GM19372 (cell line): ENCODE measurements at regions not wholly inside any gene's neighbourhood (a gene's known extent, or its start where the extent isn't known, plus 50 kb on each side); places are given as distances from the start of the nearest gene placed in this dataset.
"Not testable (repeated sequence)": the region's sequence is repeated elsewhere in the genome, so short reads cannot be mapped to it uniquely, and the experiment has no call there.

Experiments
- ATAC-seq: cut with Tn5 transposase; IDR thresholded peaks from one replicate; pipeline ENCODE4 v1.9.1; 2021; ENCODE audit warnings: mild to moderate bottlenecking, low read depth, moderate library complexity; ENCODE audit not compliant: unreplicated experiment

- no peak for ATAC-seq
Measured at GRCh38 chr5:120910629-120911028, 446.5 kb downstream of the PRR16 start.

- ATAC-seq, result no peak
Measured at GRCh38 chr5:120913396-120913795, 449.3 kb downstream of the PRR16 start.

GRCh38 chr5:120917214-120917758, 453.2 kb downstream of the PRR16 start:
- ATAC-seq, result no peak

GRCh38 chr5:120919017-120919416, 454.9 kb downstream of the PRR16 start:
- ATAC-seq, result no peak

GRCh38 chr5:120923026-120923425, 458.9 kb downstream of the PRR16 start:
- ATAC-seq, result no peak

- ATAC-seq, result no peak
Measured at GRCh38 chr5:120926471-120926870, 462.4 kb downstream of the PRR16 start.

- ATAC-seq, result no peak
Measured at GRCh38 chr5:120927950-120928530, 463.9 kb downstream of the PRR16 start.

GRCh38 chr5:120932480-120932879, 468.4 kb downstream of the PRR16 start:
- ATAC-seq, result no peak

GRCh38 chr5:120934031-120934430, 469.9 kb downstream of the PRR16 start:
- no peak for ATAC-seq

- ATAC-seq, result no peak
Measured at GRCh38 chr5:120936652-120937051, 472.6 kb downstream of the PRR16 start.

GRCh38 chr5:120938604-120939003, 474.5 kb downstream of the PRR16 start:
- ATAC-seq, result no peak

GRCh38 chr5:120942596-120943350, 478.7 kb downstream of the PRR16 start:
- no peak for ATAC-seq

- ATAC-seq, result not testable (repeated sequence)
Measured at GRCh38 chr5:120949596-120949995, 485.5 kb downstream of the PRR16 start.

- ATAC-seq, result not testable (repeated sequence)
Measured at GRCh38 chr5:120953445-120953844, 489.3 kb downstream of the PRR16 start.

GRCh38 chr5:120954255-120954654, 490.2 kb downstream of the PRR16 start:
- ATAC-seq, result no peak

GRCh38 chr5:120955795-120956194, 491.7 kb downstream of the PRR16 start:
- no peak for ATAC-seq

GRCh38 chr5:120958877-120959485, 494.9 kb downstream of the PRR16 start:
- no peak for ATAC-seq

- no peak for ATAC-seq
Measured at GRCh38 chr5:120960510-120960909, 496.4 kb downstream of the PRR16 start.

- ATAC-seq, result no peak
Measured at GRCh38 chr5:120967366-120967765, 503.3 kb downstream of the PRR16 start.

- no peak for ATAC-seq
Measured at GRCh38 chr5:120974690-120975089, 510.6 kb downstream of the PRR16 start.

GRCh38 chr5:120982351-120982750, 518.3 kb downstream of the PRR16 start:
- no peak for ATAC-seq

GRCh38 chr5:120985526-120985925, 521.4 kb downstream of the PRR16 start:
- no peak for ATAC-seq
